NB4 (cell line): ENCODE measurements at regions not wholly inside any gene's neighbourhood (a gene's known extent, or its start where the extent isn't known, plus 50 kb on each side); places are given as distances from the start of the nearest gene placed in this dataset.

Source experiments
- DNase-seq: peaks from one replicate; pipeline ENCODE4 v3.0.0; 2010; ENCODE audit warnings: low read depth
- H3K4me3 ChIP-seq: one replicate; pipeline ENCODE4 v1.5.1; 2011; ENCODE audit warnings: mild to moderate bottlenecking, low read depth, low read length, moderate library complexity
- CTCF ChIP-seq: IDR thresholded peaks from one replicate; pipeline ENCODE4 v1.5.1; 2012; ENCODE audit warnings: low read depth, low read length
- MYC ChIP-seq: IDR thresholded peaks from 2 replicates; pipeline ENCODE4 v1.6.1; 2011; ENCODE audit warnings: low read depth, low read length
- POLR2A ChIP-seq: IDR thresholded peaks from 2 replicates; pipeline ENCODE4 v1.6.1; 2011; ENCODE audit warnings: mild to moderate bottlenecking; ENCODE audit not compliant: insufficient read length; ENCODE audit errors: extremely low read depth
- TF ChIP-seq, protein P1 (sequence below): IDR thresholded peaks from 2 replicates; pipeline ENCODE4 v1.6.1; 2011; ENCODE audit warnings: low read depth, low read length

DNA sequence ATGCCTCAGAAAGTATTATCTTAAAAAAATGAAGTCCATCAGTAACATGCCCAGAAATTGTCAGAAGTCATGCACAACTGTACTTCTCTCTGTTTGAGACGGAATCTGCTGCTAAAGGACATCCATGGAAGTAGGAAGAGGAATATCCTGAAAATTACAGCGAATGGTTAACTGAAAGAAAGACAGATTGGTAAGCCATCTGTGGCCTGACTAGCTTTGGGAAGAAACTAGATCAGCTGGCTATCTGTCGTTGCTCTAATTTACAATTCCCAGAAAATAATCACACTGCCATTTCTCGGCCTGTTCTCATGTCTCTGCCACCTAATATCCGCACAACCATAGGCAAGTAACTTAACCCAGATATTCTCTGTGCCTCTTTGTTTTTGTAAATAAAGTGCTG lies 496.5 kb downstream of the PCDH19 start:
- H3K4me3 ChIP-seq = no peak overlapping the region
- no peak for TF ChIP-seq POLR2A
- TF ChIP-seq, protein P1, sequence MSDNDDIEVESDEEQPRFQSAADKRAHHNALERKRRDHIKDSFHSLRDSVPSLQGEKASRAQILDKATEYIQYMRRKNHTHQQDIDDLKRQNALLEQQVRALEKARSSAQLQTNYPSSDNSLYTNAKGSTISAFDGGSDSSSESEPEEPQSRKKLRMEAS = no peak
- TF ChIP-seq MYC = no peak
- no peak for TF ChIP-seq CTCF
- DNase-seq = no peak

DNA sequence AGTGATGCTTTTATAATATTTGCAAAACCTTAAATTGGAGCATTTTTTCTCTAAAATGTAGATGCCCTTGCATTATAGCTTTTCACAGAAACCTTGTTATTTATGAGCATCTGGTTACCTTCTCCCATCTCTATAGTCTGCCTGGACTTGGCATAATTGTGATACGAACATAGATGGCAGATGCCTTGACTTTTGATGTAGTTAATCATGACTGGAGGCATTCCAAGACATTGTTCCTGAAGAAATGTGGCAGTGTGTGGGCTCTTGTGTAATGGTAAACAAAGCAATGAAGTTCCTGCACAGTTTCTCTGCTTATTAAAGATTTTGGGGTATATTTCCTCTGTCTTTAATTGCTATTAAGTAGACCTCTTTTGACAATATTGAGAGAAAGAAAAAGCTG lies 500.1 kb downstream of the PCDH19 start:
- no peak for DNase-seq
- TF ChIP-seq MYC = no peak
- TF ChIP-seq CTCF = no peak
- no peak for TF ChIP-seq POLR2A
- TF ChIP-seq, protein P1 = no peak
- H3K4me3 ChIP-seq = no peak overlapping the region

GRCh38 chrX:99901091-99901490 lies 509.0 kb downstream of the PCDH19 start:
- TF ChIP-seq CTCF = no peak
- no peak for TF ChIP-seq POLR2A
- TF ChIP-seq MYC = no peak
- TF ChIP-seq, protein P1 = no peak
- no peak for DNase-seq
- H3K4me3 ChIP-seq = no peak overlapping the region

GRCh38 chrX:99887918-99888317 lies 522.2 kb downstream of the PCDH19 start:
- TF ChIP-seq CTCF = no peak
- no peak for TF ChIP-seq POLR2A
- no peak for TF ChIP-seq MYC
- TF ChIP-seq, protein P1 = no peak
- no peak for DNase-seq
- H3K4me3 ChIP-seq = no peak overlapping the region

DNA sequence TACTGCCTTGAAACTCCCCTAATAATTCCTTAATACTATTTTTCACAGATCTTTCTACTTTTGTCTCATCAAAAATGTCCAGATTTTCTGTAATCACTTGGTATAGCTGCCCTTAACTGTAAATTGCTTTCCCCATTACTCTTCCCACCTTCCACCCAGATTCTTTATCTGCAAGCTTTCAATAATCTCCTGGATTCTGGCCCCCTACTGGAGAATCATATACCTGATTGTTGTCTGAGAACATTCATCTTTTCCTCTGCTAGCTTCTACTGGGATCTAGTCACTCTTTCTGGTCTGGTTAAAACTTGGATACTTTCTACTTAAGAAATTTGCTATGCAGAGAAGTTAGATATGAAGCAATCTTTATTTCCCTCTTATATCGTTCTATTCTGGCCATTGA lies 552.6 kb downstream of the PCDH19 start:
- H3K4me3 ChIP-seq = no peak overlapping the region
- TF ChIP-seq POLR2A = no peak
- TF ChIP-seq, protein P1 = no peak
- peak; percentile 22 for TF ChIP-seq CTCF
- no peak for TF ChIP-seq MYC
- peak; percentile 1 for DNase-seq

- H3K4me3 ChIP-seq = no peak overlapping the region
- no peak for DNase-seq
- TF ChIP-seq, protein P1 = no peak
- no peak for TF ChIP-seq MYC
- no peak for TF ChIP-seq CTCF
- no peak for TF ChIP-seq POLR2A
Observed at GRCh38 chrX:99833821-99834220, 576.3 kb downstream of the PCDH19 start.
